HepG2 (cell line): ENCODE measurements at regions not wholly inside any gene's neighbourhood (a gene's known extent, or its start where the extent isn't known, plus 50 kb on each side); places are given as distances from the start of the nearest gene placed in this dataset.
"Not testable (repeated sequence)": the region's sequence is repeated elsewhere in the genome, so short reads cannot be mapped to it uniquely, and the experiment has no call there.

Source experiments
- ATAC-seq: fragments of 200-7000 bp; cut with Tn5 transposase; 3 replicates; pipeline ENCODE4 v1.9.1; 2020; ENCODE audit warnings: mild to moderate bottlenecking, moderate library complexity
- BruUV-seq: library from RNA; stranded (reverse); fragments of 400-500 nt; replicated peaks from 2 replicates; lab custom pipeline; 2021; lab: Mats Ljungman, UMichigan
- CTCF ChIA-PET: fragments of 300-600 bp; formaldehyde crosslinking; extraction: SDS; loops from one replicate; lab custom pipeline; 2021; ENCODE audit warnings: low total read pairs, inconsistent platforms, low intra/inter-chr PET ratio; lab: Yijun Ruan, JAX
- POLR2A ChIA-PET: fragments of 350-600 bp; sonication (Branson Sonifier 250); formaldehyde crosslinking; loops from one replicate; lab custom pipeline; 2020; ENCODE audit warnings: antibody characterized with exemption, inconsistent platforms; lab: Yijun Ruan, JAX
- DNase-seq: peaks from one replicate; pipeline ENCODE4 v3.0.0-alpha.2; 2015; ENCODE audit warnings: low spot score
- FAIRE-seq: peaks from 3 replicates; lab custom pipeline; 2011; peaks lifted over from hg19 to GRCh38; lab: Jason Lieb, UNC
- H2AFZ ChIP-seq: one replicate; pipeline ENCODE4 v1.6.1; 2011; ENCODE audit warnings: low read length, inconsistent platforms
- H3K27ac ChIP-seq: fragments of 300-600 bp; 3 replicates; pipeline ENCODE4 v1.8.0; 2011; ENCODE audit warnings: mixed run types, mild to moderate bottlenecking, mixed read lengths, low read length, inconsistent platforms; ENCODE audit not compliant: insufficient read depth; ENCODE audit errors: extremely low read length
- H3K27me3 ChIP-seq, 2 experiments: fragments of 200-600 bp in 1 of 2; 2 replicates in 1 of 2; 3 replicates in 1 of 2; pipeline versions ENCODE4 v1.6.0 to v1.8.0; 2011; ENCODE audit warnings: low read length in 2 of 2, mild to moderate bottlenecking in 2 of 2, moderate library complexity in 2 of 2, inconsistent platforms in 1 of 2; ENCODE audit not compliant: insufficient read depth in 2 of 2, control insufficient read depth in 1 of 2
- H3K36me3 ChIP-seq, 2 experiments: fragments of 200-600 bp in 1 of 2; replicated peaks in 1 of 2; 2 replicates in 1 of 2; 3 replicates in 1 of 2; pipeline versions ENCODE4 v1.5.1 to v1.8.0; 2011; ENCODE audit warnings: low read length in 2 of 2, inconsistent platforms in 1 of 2; ENCODE audit not compliant: insufficient read depth in 2 of 2, control insufficient read depth in 1 of 2
- H3K4me1 ChIP-seq: 2 replicates; pipeline ENCODE4 v1.5.1; 2012; ENCODE audit warnings: low read length, inconsistent platforms; ENCODE audit not compliant: insufficient read depth
- H3K4me2 ChIP-seq: 2 replicates; pipeline ENCODE4 v1.6.0; 2011; ENCODE audit warnings: low read depth, low read length, inconsistent platforms
- H3K4me3 ChIP-seq, 3 experiments: fragments of 200-600 bp in 1 of 3; sonication (generic), shearing (Covaris generic) in 1 of 3; replicated peaks in 1 of 3; 2 replicates each; pipeline ENCODE4 v1.5.1; 2011 to 2016; ENCODE audit warnings: low read length in 3 of 3, inconsistent platforms in 2 of 3, low read depth in 2 of 3, mild to moderate bottlenecking in 2 of 3, control low read depth in 1 of 3, mixed read lengths in 1 of 3; ENCODE audit not compliant: insufficient read depth in 1 of 3
- H3K79me2 ChIP-seq: one replicate; pipeline ENCODE4 v1.6.1; 2011; ENCODE audit warnings: low read length, inconsistent platforms; ENCODE audit not compliant: insufficient read depth
- H3K9ac ChIP-seq: 2 replicates; pipeline ENCODE4 v1.6.0; 2011; ENCODE audit warnings: mild to moderate bottlenecking, low read depth, low read length, inconsistent platforms; ENCODE audit not compliant: insufficient read depth
- H3K9me3 ChIP-seq: 2 replicates; pipeline ENCODE4 v1.5.1; 2012; ENCODE audit warnings: mild to moderate bottlenecking, low read length
- H4K20me1 ChIP-seq: 2 replicates; pipeline ENCODE4 v1.6.0; 2011; ENCODE audit warnings: inconsistent platforms, mild to moderate bottlenecking, low read length, moderate library complexity; ENCODE audit not compliant: insufficient read depth
- TEAD3 ChIP-seq: optimal IDR thresholded peaks from 2 replicates; pipeline ENCODE3; 2016; ENCODE audit warnings: borderline replicate concordance
- ZKSCAN1 ChIP-seq: fragments of 150-350 bp; IDR thresholded peaks from 2 replicates; pipeline ENCODE4 v1.6.1; 2014; ENCODE audit warnings: low read length
- ZNF687 ChIP-seq: sonication (generic); formaldehyde crosslinking; IDR thresholded peaks from 2 replicates; pipeline ENCODE4 v1.5.1; 2020; ENCODE audit warnings: mild to moderate bottlenecking, missing genetic modification reagents, moderate library complexity
- ZNF782 ChIP-seq: sonication (generic); formaldehyde crosslinking; IDR thresholded peaks from 2 replicates; pipeline ENCODE4 v1.4.0; 2020; ENCODE audit warnings: missing genetic modification reagents, mild to moderate bottlenecking, borderline replicate concordance
- WGBS: methylation state at CpG from one replicate; pipeline ENCODE4 v1.1.6; 2017; ENCODE audit warnings: low lambda C conversion rate; 5-methylcytosine and 5-hydroxymethylcytosine counted together
- in situ Hi-C: cut with HindIII; loops from 2 replicates; pipeline ENCODE4 v1.10.0; 2017; ENCODE audit warnings: low pct_unique_long_range_greater_than_20kb; ENCODE audit not compliant: extremely low pct_ligation_motif_present
- intact Hi-C: fragments of 100-400 bp; cut with micrococcal nuclease; formaldehyde crosslinking; loops from one replicate; pipeline ENCODE4 v1.10.0; 2022; ENCODE audit not compliant: unreplicated experiment
- TF ChIP-seq, protein P1 (sequence below): sonication (generic); formaldehyde crosslinking; conservative IDR thresholded peaks from 2 replicates; pipeline ENCODE4 v1.4.0; 2020; ENCODE audit warnings: mild to moderate bottlenecking, missing genetic modification reagents, moderate library complexity

GRCh38 chr9:129551393-129551973 is 69.4 kb downstream of the C9orf50 start:
- intact Hi-C loops: no loop called here
- Histone ChIP-seq H4K20me1 (no peaks in the 10 kb centered on the region), H3K27me3 (no peaks in the 10 kb centered on the region), H2AFZ (no peak overlapping the region), H3K4me2 (peak overlapping the region; percentile 0; the same call in 1 of the 2 replicates), H3K4me3 (no peak overlapping the region), H3K9ac (0 out of 2 replicates have a peak overlapping the region, but pooled peaks have one; percentile 16), H3K36me3 (no peaks in the 10 kb centered on the region), H3K9me3 (no peaks in the 10 kb centered on the region), H3K4me1 (peaks cover 79% of the 10 kb centered on the region), H3K27ac (peak overlapping the region; percentile 16), H3K79me2 (no peaks in the 10 kb centered on the region)
- POLR2A ChIA-PET: interaction anchor here (1.0 to 1.6 kb wide), 2 partner anchors 19 to 373 kb away, joined by 3 to 4 read pairs; partner anchors contain the start of gene IER5L
- 0 out of 2 replicates have a peak, but pooled peaks have one; percentile 13 for TF ChIP-seq ZNF782
- peak; percentile 38 for TF ChIP-seq ZNF687 (CRISPR knock-in tag)
- peak; percentile 27 for TF ChIP-seq TEAD3 (CRISPR knock-in tag)
- TF ChIP-seq, protein P1, sequence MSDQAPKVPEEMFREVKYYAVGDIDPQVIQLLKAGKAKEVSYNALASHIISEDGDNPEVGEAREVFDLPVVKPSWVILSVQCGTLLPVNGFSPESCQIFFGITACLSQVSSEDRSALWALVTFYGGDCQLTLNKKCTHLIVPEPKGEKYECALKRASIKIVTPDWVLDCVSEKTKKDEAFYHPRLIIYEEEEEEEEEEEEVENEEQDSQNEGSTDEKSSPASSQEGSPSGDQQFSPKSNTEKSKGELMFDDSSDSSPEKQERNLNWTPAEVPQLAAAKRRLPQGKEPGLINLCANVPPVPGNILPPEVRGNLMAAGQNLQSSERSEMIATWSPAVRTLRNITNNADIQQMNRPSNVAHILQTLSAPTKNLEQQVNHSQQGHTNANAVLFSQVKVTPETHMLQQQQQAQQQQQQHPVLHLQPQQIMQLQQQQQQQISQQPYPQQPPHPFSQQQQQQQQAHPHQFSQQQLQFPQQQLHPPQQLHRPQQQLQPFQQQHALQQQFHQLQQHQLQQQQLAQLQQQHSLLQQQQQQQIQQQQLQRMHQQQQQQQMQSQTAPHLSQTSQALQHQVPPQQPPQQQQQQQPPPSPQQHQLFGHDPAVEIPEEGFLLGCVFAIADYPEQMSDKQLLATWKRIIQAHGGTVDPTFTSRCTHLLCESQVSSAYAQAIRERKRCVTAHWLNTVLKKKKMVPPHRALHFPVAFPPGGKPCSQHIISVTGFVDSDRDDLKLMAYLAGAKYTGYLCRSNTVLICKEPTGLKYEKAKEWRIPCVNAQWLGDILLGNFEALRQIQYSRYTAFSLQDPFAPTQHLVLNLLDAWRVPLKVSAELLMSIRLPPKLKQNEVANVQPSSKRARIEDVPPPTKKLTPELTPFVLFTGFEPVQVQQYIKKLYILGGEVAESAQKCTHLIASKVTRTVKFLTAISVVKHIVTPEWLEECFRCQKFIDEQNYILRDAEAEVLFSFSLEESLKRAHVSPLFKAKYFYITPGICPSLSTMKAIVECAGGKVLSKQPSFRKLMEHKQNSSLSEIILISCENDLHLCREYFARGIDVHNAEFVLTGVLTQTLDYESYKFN (CRISPR knock-in tag): no peak
- TF ChIP-seq ZKSCAN1: peak; percentile 61; the same call in 1 of the 2 replicates
- WGBS: 77% methylated on average over 1 of the region's 3 CpGs
- CTCF ChIA-PET: no interaction called here
- FAIRE-seq (no peak), ATAC-seq (no peak), DNase-seq (no peak)
- in situ Hi-C loops: no loop called here
- BruUV-seq: no TSS peak

GRCh38 chr9:129550977-129551376 is 69.9 kb downstream of the C9orf50 start:
- H3K27ac ChIP-seq, intact Hi-C loops, H3K9ac ChIP-seq, ATAC-seq, H2AFZ ChIP-seq, H3K79me2 ChIP-seq, CTCF ChIA-PET, H3K4me3 ChIP-seq, H3K4me2 ChIP-seq, DNase-seq, H3K9me3 ChIP-seq, H4K20me1 ChIP-seq, in situ Hi-C loops, FAIRE-seq, H3K27me3 ChIP-seq, H3K36me3 ChIP-seq, BruUV-seq: not testable (repeated sequence)
- POLR2A ChIA-PET: interaction anchor here (1.0 kb wide), 1 partner anchor 20 kb away, joined by 4 read pairs; no protein-coding TSS in a partner anchor
- WGBS: 88% methylated on average over 8 of the region's 11 CpGs
- peaks cover 74% of the 10 kb centered on the region for H3K4me1 ChIP-seq
